CD4-positive, alpha-beta memory T cell (primary cell): ENCODE measurements at regions not wholly inside any gene's neighbourhood (a gene's known extent, or its start where the extent isn't known, plus 50 kb on each side); places are given as distances from the start of the nearest gene placed in this dataset.

Source experiments
- CTCF ChIA-PET: fragments of 350-600 bp; sonication (Branson Sonifier 250); formaldehyde crosslinking; loops from one replicate; lab custom pipeline; 2021; ENCODE audit warnings: inconsistent platforms; ENCODE audit not compliant: partially characterized antibody; lab: Charles Lee
- POLR2A ChIA-PET: fragments of 350-600 bp; sonication (Branson Sonifier 250); formaldehyde crosslinking; loops from one replicate; lab custom pipeline; 2021; ENCODE audit not compliant: partially characterized antibody; lab: Charles Lee
- DNase-seq, 5 donors: peaks; one replicate each; pipeline versions ENCODE4 v3.0.0 to v3.0.0-alpha.2; 2020 to 2022; ENCODE audit warnings: mixed read lengths in 1 of 5
- H3K27ac ChIP-seq: one replicate; pipeline ENCODE4 v1.7.0; 2013; ENCODE audit warnings: low read depth, low read length
- H3K27me3 ChIP-seq: 2 replicates; pipeline ENCODE4 v1.7.0; 2013; ENCODE audit warnings: mild to moderate bottlenecking, low read length, moderate library complexity; ENCODE audit not compliant: insufficient read depth
- H3K36me3 ChIP-seq: 2 replicates; pipeline ENCODE4 v1.7.0; 2013; ENCODE audit warnings: mild to moderate bottlenecking, low read length, moderate library complexity; ENCODE audit not compliant: insufficient read depth
- H3K4me1 ChIP-seq: 2 replicates; pipeline ENCODE4 v1.7.0; 2013; ENCODE audit warnings: mild to moderate bottlenecking, low read length, moderate library complexity; ENCODE audit not compliant: insufficient read depth
- H3K4me3 ChIP-seq, 2 donors: one replicate each; pipeline ENCODE4 v1.7.0; 2013; ENCODE audit warnings: low read length in 2 of 2, mild to moderate bottlenecking in 1 of 2
- H3K9me3 ChIP-seq, 2 donors: one replicate each; pipeline ENCODE4 v1.7.0; 2013; ENCODE audit warnings: low read length in 2 of 2, control low read depth in 1 of 2; ENCODE audit not compliant: control insufficient read depth in 1 of 2
- H3K27ac Mint-ChIP-seq, 7 donors: one replicate each; pipeline ENCODE4 v1.8.0; 2020 to 2021; ENCODE audit warnings: mixed read lengths in 7 of 7, mild to moderate bottlenecking in 6 of 7, inconsistent platforms in 3 of 7, moderate library complexity in 3 of 7
- H3K27me3 Mint-ChIP-seq, 2 donors: one replicate each; pipeline ENCODE4 v1.8.0; 2020 to 2021; ENCODE audit warnings: mixed read lengths in 2 of 2
- H3K36me3 Mint-ChIP-seq, 2 donors: one replicate each; pipeline ENCODE4 v1.8.0; 2020 to 2021; ENCODE audit warnings: mixed read lengths in 2 of 2, inconsistent platforms in 1 of 2, mild to moderate bottlenecking in 1 of 2
- H3K4me1 Mint-ChIP-seq, 4 donors: one replicate each; pipeline ENCODE4 v1.8.0; 2020 to 2021; ENCODE audit warnings: mixed read lengths in 4 of 4, mild to moderate bottlenecking in 1 of 4
- H3K4me3 Mint-ChIP-seq, 8 donors: one replicate each; pipeline ENCODE4 v1.8.0; 2020 to 2021; ENCODE audit warnings: mixed read lengths in 8 of 8, mild to moderate bottlenecking in 7 of 8, moderate library complexity in 6 of 8, inconsistent platforms in 3 of 8
- H3K9me3 Mint-ChIP-seq, 8 donors: one replicate each; pipeline ENCODE4 v1.8.0; 2020 to 2021; ENCODE audit warnings: mixed read lengths in 8 of 8, mild to moderate bottlenecking in 5 of 8, inconsistent platforms in 3 of 8, moderate library complexity in 1 of 8
- intact Hi-C: fragments of 100-400 bp; cut with micrococcal nuclease; formaldehyde crosslinking; loops from one replicate; pipeline ENCODE4 v1.15.1; 2023

DNA sequence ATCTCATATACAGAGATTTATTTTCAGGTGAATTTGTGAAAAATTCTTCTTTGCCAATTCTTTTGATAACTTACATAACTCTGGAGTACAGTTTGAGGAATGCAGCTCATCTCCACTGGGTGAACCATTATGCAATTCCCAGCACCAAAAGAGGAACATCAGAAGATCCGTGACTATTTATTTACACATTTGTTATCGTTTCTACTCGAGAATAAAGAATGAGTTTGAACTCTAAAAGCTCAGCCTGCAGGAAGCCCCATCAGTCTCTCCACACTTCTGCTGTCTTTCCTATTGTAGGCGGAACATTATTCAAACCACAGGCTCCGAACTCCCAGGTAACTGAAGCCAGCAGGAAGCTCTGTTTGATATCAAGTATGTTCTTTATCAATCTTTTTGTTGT lies 95.9 kb upstream of the IFNGR1 start:
- no peaks in the 10 kb centered on the region for H3K9me3 Mint-ChIP-seq
- Histone ChIP-seq H3K36me3 (no peaks in the 10 kb centered on the region), H3K4me1 (peaks cover 5% of the 10 kb centered on the region), H3K4me3 (no peak overlapping the region), H3K27ac (no peak overlapping the region), H3K27me3 (no peaks in the 10 kb centered on the region), H3K9me3 (no peaks in the 10 kb centered on the region)
- intact Hi-C loops = loop anchor here (2.0 kb wide), 1 partner anchor 96 kb away; the partner anchor contains the start of gene IFNGR1
- no peak overlapping the region for H3K4me3 Mint-ChIP-seq
- H3K27me3 Mint-ChIP-seq = no peaks in the 10 kb centered on the region
- no peak for DNase-seq
- ChIA-PET CTCF (interaction anchor here (0.9 to 4.2 kb wide), 28 partner anchors 10 to 507 kb away, joined by 3 to 62 read pairs (median 5); no protein-coding TSS in a partner anchor), POLR2A (interaction anchor here (0.9 to 1.9 kb wide), 2 partner anchors 221 to 1143 kb away, joined by 3 to 7 read pairs; no protein-coding TSS in a partner anchor)
- H3K27ac Mint-ChIP-seq = no peak overlapping the region
- H3K4me1 Mint-ChIP-seq = peaks cover 0 to 5% (median 2%) of the 10 kb centered on the region in 4 donors
- H3K36me3 Mint-ChIP-seq = no peaks in the 10 kb centered on the region

- H3K27ac Mint-ChIP-seq = peak overlapping the region in 1 of 7 donors; percentile 3
These were observed 95.0 kb upstream of the IFNGR1 start for GRCh38 chr6:137313928-137314855.

DNA sequence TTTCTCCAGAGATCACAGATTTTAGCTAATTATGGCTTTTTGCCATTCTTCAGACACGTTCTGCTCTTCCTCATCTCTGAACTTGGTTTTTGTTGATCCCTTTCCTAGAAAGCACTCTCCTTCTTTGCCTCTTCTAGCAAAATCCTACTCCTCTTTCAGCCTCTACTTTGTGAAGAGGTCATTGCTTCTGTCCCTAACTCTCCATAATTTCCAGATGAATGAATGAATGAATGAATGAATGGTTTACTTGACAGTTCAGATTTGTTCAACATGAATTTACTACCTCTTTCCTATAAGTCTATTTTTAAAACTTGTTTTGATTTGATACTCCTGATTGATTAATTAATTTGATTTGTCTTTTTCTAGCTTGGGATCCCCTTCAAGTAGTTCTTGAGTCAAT lies 94.0 kb upstream of the IFNGR1 start:
- Histone ChIP-seq H3K27ac (no peak overlapping the region), H3K9me3 (no peaks in the 10 kb centered on the region), H3K4me3 (no peak overlapping the region), H3K4me1 (peaks cover 12% of the 10 kb centered on the region), H3K27me3 (no peaks in the 10 kb centered on the region), H3K36me3 (no peaks in the 10 kb centered on the region)
- H3K36me3 Mint-ChIP-seq = no peaks in the 10 kb centered on the region
- H3K9me3 Mint-ChIP-seq = no peaks in the 10 kb centered on the region
- intact Hi-C loops = loop anchor here (5.0 kb wide), 1 partner anchor 146 kb away; no protein-coding TSS in a partner anchor
- ChIA-PET CTCF (interaction anchor here (0.9 to 4.2 kb wide), 21 partner anchors 8 to 346 kb away, joined by 3 to 62 read pairs (median 6); no protein-coding TSS in a partner anchor), POLR2A (interaction anchor here (1.4 kb wide), 2 partner anchors 41 to 102 kb away, joined by 3 to 4 read pairs; no protein-coding TSS in a partner anchor)
- H3K4me3 Mint-ChIP-seq = no peak overlapping the region
- H3K4me1 Mint-ChIP-seq = peaks cover 5 to 16% (median 13%) of the 10 kb centered on the region in 4 donors
- H3K27me3 Mint-ChIP-seq = no peaks in the 10 kb centered on the region
- peak overlapping the region in 2 of 7 donors; percentile 1 to 42 for H3K27ac Mint-ChIP-seq
- DNase-seq = no peak

More at GRCh38 chr6:137313928-137314855, 95.0 kb upstream of the IFNGR1 start:
- Mint-ChIP-seq H3K9me3 (no peaks in the 10 kb centered on the region), H3K4me3 (no peak overlapping the region), H3K27me3 (no peaks in the 10 kb centered on the region), H3K36me3 (no peaks in the 10 kb centered on the region), H3K4me1 (peaks cover 2 to 12% (median 9%) of the 10 kb centered on the region in 4 donors)
- no peak overlapping the region for H3K27ac ChIP-seq
- intact Hi-C loops = loop anchor here (1.0 to 5.0 kb wide), 7 partner anchors 43 to 346 kb away; partner anchors contain the start of gene IFNGR1
- no peaks in the 10 kb centered on the region for H3K27me3 ChIP-seq
- no peak overlapping the region for H3K4me3 ChIP-seq
- no peaks in the 10 kb centered on the region for H3K36me3 ChIP-seq
- DNase-seq = peak; percentile 47 to 66 (median 52)
- H3K9me3 ChIP-seq = no peaks in the 10 kb centered on the region
- H3K4me1 ChIP-seq = peaks cover 10% of the 10 kb centered on the region
- ChIA-PET CTCF (interaction anchor here (0.5 to 4.2 kb wide), 60 partner anchors 8 to 630 kb away, joined by 3 to 62 read pairs (median 4); no protein-coding TSS in a partner anchor), POLR2A (interaction anchor here (0.6 to 1.9 kb wide), 5 partner anchors 42 to 327 kb away, joined by 3 to 7 read pairs (median 4); no protein-coding TSS in a partner anchor)

GRCh38 chr6:137311940-137312339 lies 92.8 kb upstream of the IFNGR1 start:
- Mint-ChIP-seq H3K36me3 (no peaks in the 10 kb centered on the region), H3K4me1 (peaks cover 5 to 16% (median 13%) of the 10 kb centered on the region in 4 donors), H3K27ac (no peak overlapping the region), H3K27me3 (no peaks in the 10 kb centered on the region), H3K9me3 (no peaks in the 10 kb centered on the region), H3K4me3 (no peak overlapping the region)
- ChIA-PET CTCF (interaction anchor here (1.4 to 4.2 kb wide), 2 partner anchors 9 to 217 kb away, joined by 4 to 62 read pairs; no protein-coding TSS in a partner anchor), POLR2A (no interaction called here)
- Histone ChIP-seq H3K36me3 (no peaks in the 10 kb centered on the region), H3K4me3 (no peak overlapping the region), H3K9me3 (no peaks in the 10 kb centered on the region), H3K4me1 (peaks cover 12% of the 10 kb centered on the region), H3K27ac (no peak overlapping the region), H3K27me3 (no peaks in the 10 kb centered on the region)
- DNase-seq = no peak
- intact Hi-C loops = loop anchor here (5.0 kb wide), 1 partner anchor 145 kb away; no protein-coding TSS in a partner anchor

- Histone ChIP-seq H3K4me1 (peaks cover 11% of the 10 kb centered on the region), H3K9me3 (no peaks in the 10 kb centered on the region), H3K36me3 (no peaks in the 10 kb centered on the region), H3K27me3 (no peaks in the 10 kb centered on the region), H3K27ac (no peak overlapping the region), H3K4me3 (no peak overlapping the region)
- ChIA-PET CTCF (interaction anchor here (1.2 to 1.8 kb wide), 3 partner anchors 9 to 215 kb away, joined by 3 to 5 read pairs (median 3); no protein-coding TSS in a partner anchor), POLR2A (interaction anchor here (0.5 kb wide), 1 partner anchor 144 kb away, joined by 3 read pairs; no protein-coding TSS in a partner anchor)
- peak in 3 of 5 donors; percentile 10 to 63 (median 10) for DNase-seq
- Mint-ChIP-seq H3K4me3 (no peak overlapping the region), H3K27ac (peak overlapping the region in 1 of 7 donors; percentile 28), H3K4me1 (peaks cover 5 to 14% (median 12%) of the 10 kb centered on the region in 4 donors), H3K9me3 (no peaks in the 10 kb centered on the region), H3K36me3 (no peaks in the 10 kb centered on the region), H3K27me3 (no peaks in the 10 kb centered on the region)
- intact Hi-C loops = no loop called here
These were observed 90.0 kb upstream of the IFNGR1 start for GRCh38 chr6:137309078-137309762.

GRCh38 chr6:137307163-137307854 lies 88.1 kb upstream of the IFNGR1 start:
- H3K27ac ChIP-seq = no peak overlapping the region

More at GRCh38 chr6:137307163-137307854, 88.1 kb upstream of the IFNGR1 start:
- Histone ChIP-seq H3K36me3 (no peaks in the 10 kb centered on the region), H3K4me1 (peaks cover 8% of the 10 kb centered on the region), H3K9me3 (no peaks in the 10 kb centered on the region), H3K4me3 (no peak overlapping the region), H3K27me3 (no peaks in the 10 kb centered on the region)
- Mint-ChIP-seq H3K4me3 (no peak overlapping the region), H3K27me3 (peaks cover 0 to 4% of the 10 kb centered on the region in 2 donors), H3K36me3 (no peaks in the 10 kb centered on the region), H3K27ac (no peak overlapping the region), H3K9me3 (peaks cover 0 to 3% (median 0%) of the 10 kb centered on the region in 8 donors), H3K4me1 (peaks cover 5 to 13% (median 10%) of the 10 kb centered on the region in 4 donors)
- no peak for DNase-seq
- intact Hi-C loops = no loop called here
- CTCF ChIA-PET = no interaction called here
- POLR2A ChIA-PET = interaction anchor here (0.6 kb wide), 1 partner anchor 513 kb away, joined by 3 read pairs; no protein-coding TSS in a partner anchor
